HFFc6 (cell line): ENCODE measurements at regions not wholly inside any gene's neighbourhood (a gene's known extent, or its start where the extent isn't known, plus 50 kb on each side); places are given as distances from the start of the nearest gene placed in this dataset.

Source experiments
- DNase-seq: peaks from one replicate; pipeline ENCODE4 v3.0.0-alpha.2; 2018
- H3K27ac Mint-ChIP-seq: 2 replicates; pipeline ENCODE4 v1.8.0; 2020; ENCODE audit warnings: mild to moderate bottlenecking, mixed read lengths
- H3K27me3 Mint-ChIP-seq: 2 replicates; pipeline ENCODE4 v1.8.0; 2021; ENCODE audit warnings: mild to moderate bottlenecking, moderate library complexity, mixed read lengths; ENCODE audit not compliant: insufficient read depth
- H3K36me3 Mint-ChIP-seq: 2 replicates; pipeline ENCODE4 v1.8.0; 2021; ENCODE audit warnings: low read depth, mixed read lengths
- H3K4me1 Mint-ChIP-seq: 2 replicates; pipeline ENCODE4 v1.8.0; 2020; ENCODE audit warnings: low read depth, mixed read lengths
- H3K4me3 Mint-ChIP-seq: 2 replicates; pipeline ENCODE4 v1.8.0; 2020; ENCODE audit warnings: mild to moderate bottlenecking, moderate library complexity, mixed read lengths
- H3K9me3 Mint-ChIP-seq: 2 replicates; pipeline ENCODE4 v1.8.0; 2020; ENCODE audit warnings: mild to moderate bottlenecking, mixed read lengths
- TF ChIP-seq, protein P1 (sequence below): fragments of 200-600 bp; sonication (generic); IDR thresholded peaks from 2 replicates; pipeline ENCODE4 v1.5.0; 2021; ENCODE audit warnings: antibody characterized with exemption, mild to moderate bottlenecking

GRCh38 chr1:98315309-98315708, 346.2 kb upstream of the SNX7 start:
- Mint-ChIP-seq H3K9me3 (no peaks in the 10 kb centered on the region), H3K27ac (peak overlapping the region; percentile 80), H3K4me1 (peaks cover 43% of the 10 kb centered on the region), H3K4me3 (peak overlapping the region; percentile 36), H3K36me3 (peaks cover 2% of the 10 kb centered on the region), H3K27me3 (no peaks in the 10 kb centered on the region)
- TF ChIP-seq, protein P1, sequence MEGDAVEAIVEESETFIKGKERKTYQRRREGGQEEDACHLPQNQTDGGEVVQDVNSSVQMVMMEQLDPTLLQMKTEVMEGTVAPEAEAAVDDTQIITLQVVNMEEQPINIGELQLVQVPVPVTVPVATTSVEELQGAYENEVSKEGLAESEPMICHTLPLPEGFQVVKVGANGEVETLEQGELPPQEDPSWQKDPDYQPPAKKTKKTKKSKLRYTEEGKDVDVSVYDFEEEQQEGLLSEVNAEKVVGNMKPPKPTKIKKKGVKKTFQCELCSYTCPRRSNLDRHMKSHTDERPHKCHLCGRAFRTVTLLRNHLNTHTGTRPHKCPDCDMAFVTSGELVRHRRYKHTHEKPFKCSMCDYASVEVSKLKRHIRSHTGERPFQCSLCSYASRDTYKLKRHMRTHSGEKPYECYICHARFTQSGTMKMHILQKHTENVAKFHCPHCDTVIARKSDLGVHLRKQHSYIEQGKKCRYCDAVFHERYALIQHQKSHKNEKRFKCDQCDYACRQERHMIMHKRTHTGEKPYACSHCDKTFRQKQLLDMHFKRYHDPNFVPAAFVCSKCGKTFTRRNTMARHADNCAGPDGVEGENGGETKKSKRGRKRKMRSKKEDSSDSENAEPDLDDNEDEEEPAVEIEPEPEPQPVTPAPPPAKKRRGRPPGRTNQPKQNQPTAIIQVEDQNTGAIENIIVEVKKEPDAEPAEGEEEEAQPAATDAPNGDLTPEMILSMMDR = no peak
- DNase-seq = peak; percentile 57

- no peaks in the 10 kb centered on the region; the same call in 1 of the 2 replicates for H3K36me3 Mint-ChIP-seq
- peaks cover 41% of the 10 kb centered on the region for H3K4me1 Mint-ChIP-seq
- no peaks in the 10 kb centered on the region for H3K27me3 Mint-ChIP-seq
- no peaks in the 10 kb centered on the region for H3K9me3 Mint-ChIP-seq
- TF ChIP-seq, protein P1 = no peak
- DNase-seq = no peak
- no peak overlapping the region for H3K4me3 Mint-ChIP-seq
- no peak overlapping the region for H3K27ac Mint-ChIP-seq
Observed at GRCh38 chr1:98314601-98315000, 346.9 kb upstream of the SNX7 start.

- no peak overlapping the region for H3K4me3 Mint-ChIP-seq
- peaks cover 6% of the 10 kb centered on the region; the same call in 1 of the 2 replicates for H3K36me3 Mint-ChIP-seq
- DNase-seq = no peak
- peaks cover 13% of the 10 kb centered on the region for H3K4me1 Mint-ChIP-seq
- no peaks in the 10 kb centered on the region for H3K9me3 Mint-ChIP-seq
- TF ChIP-seq, protein P1 = no peak
- no peaks in the 10 kb centered on the region for H3K27me3 Mint-ChIP-seq
- no peak overlapping the region for H3K27ac Mint-ChIP-seq
Observed at GRCh38 chr1:98306517-98307089, 354.9 kb upstream of the SNX7 start.

DNA sequence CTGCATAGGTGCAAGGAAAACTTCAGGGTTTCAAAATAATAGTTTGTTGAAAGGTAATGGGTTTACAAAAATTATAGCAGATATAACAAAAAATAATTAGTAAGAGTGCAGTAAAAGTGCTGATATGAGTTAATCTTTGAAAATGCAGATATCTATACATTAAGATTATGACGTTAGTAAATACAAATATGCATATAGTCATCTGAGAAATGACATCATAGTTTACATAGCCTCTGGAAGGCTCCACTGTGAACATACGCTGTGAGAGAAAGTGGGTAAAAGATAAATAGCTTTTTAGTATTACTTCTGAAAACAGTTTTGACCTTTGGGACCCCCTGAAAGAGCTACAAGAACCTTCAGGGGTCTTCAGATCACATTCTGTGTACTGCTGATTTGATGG, 356.2 kb upstream of the SNX7 start:
- Mint-ChIP-seq H3K9me3 (no peaks in the 10 kb centered on the region), H3K27ac (no peak overlapping the region), H3K27me3 (no peaks in the 10 kb centered on the region), H3K4me1 (peaks cover 13% of the 10 kb centered on the region), H3K4me3 (no peak overlapping the region), H3K36me3 (peaks cover 8% of the 10 kb centered on the region; the same call in 1 of the 2 replicates)
- TF ChIP-seq, protein P1 = no peak
- DNase-seq = no peak

- peak; percentile 13 for DNase-seq
- H3K27me3 Mint-ChIP-seq = no peaks in the 10 kb centered on the region
- H3K27ac Mint-ChIP-seq = no peak overlapping the region
- no peak overlapping the region for H3K4me3 Mint-ChIP-seq
- peaks cover 8% of the 10 kb centered on the region; the same call in 1 of the 2 replicates for H3K36me3 Mint-ChIP-seq
- TF ChIP-seq, protein P1 = no peak
- no peaks in the 10 kb centered on the region for H3K9me3 Mint-ChIP-seq
- H3K4me1 Mint-ChIP-seq = peaks cover 13% of the 10 kb centered on the region
Observed at GRCh38 chr1:98304888-98305287, 356.6 kb upstream of the SNX7 start.
